Activated naive CD8-positive, alpha-beta T cell treated with anti-CD3 and anti-CD28 coated beads, Interleukin-2, amount 10 ng/mL, durations not matched to agents 7 days and 5 days (primary cell): ENCODE measurements at regions not wholly inside any gene's neighbourhood (a gene's known extent, or its start where the extent isn't known, plus 50 kb on each side); places are given as distances from the start of the nearest gene placed in this dataset.

ENCODE experiments used
- ATAC-seq: fragments of 150-1000 bp; cut with Tn5 transposase; one replicate; pipeline ENCODE4 v1.10.0; 2021; ENCODE audit warnings: low read depth, moderate library complexity
- POLR2A ChIA-PET: fragments of 350-600 bp; sonication (Branson Sonifier 250); formaldehyde crosslinking; loops from one replicate; lab custom pipeline; 2021; ENCODE audit warnings: antibody characterized with exemption; lab: Charles Lee
- DNase-seq: peaks from one replicate; pipeline ENCODE4 v3.0.0; 2021
- H3K27ac Mint-ChIP-seq: one replicate; pipeline ENCODE4 v1.8.0; 2022; ENCODE audit warnings: mild to moderate bottlenecking, mixed read lengths
- H3K27me3 Mint-ChIP-seq: one replicate; pipeline ENCODE4 v1.8.0; 2022; ENCODE audit warnings: mild to moderate bottlenecking, moderate library complexity, mixed read lengths
- H3K36me3 Mint-ChIP-seq: one replicate; pipeline ENCODE4 v1.8.0; 2021; ENCODE audit warnings: mild to moderate bottlenecking, mixed read lengths
- H3K4me1 Mint-ChIP-seq: one replicate; pipeline ENCODE4 v1.8.0; 2021; ENCODE audit warnings: mixed read lengths
- H3K4me3 Mint-ChIP-seq: one replicate; pipeline ENCODE4 v1.8.0; 2022; ENCODE audit warnings: mild to moderate bottlenecking, moderate library complexity, mixed read lengths
- H3K9me3 Mint-ChIP-seq: one replicate; pipeline ENCODE4 v1.8.0; 2021; ENCODE audit warnings: mixed read lengths

GRCh38 chr10:54900584-54900983 is 99.6 kb upstream of the PCDH15 start:
- H3K27ac Mint-ChIP-seq: no peak overlapping the region

DNA sequence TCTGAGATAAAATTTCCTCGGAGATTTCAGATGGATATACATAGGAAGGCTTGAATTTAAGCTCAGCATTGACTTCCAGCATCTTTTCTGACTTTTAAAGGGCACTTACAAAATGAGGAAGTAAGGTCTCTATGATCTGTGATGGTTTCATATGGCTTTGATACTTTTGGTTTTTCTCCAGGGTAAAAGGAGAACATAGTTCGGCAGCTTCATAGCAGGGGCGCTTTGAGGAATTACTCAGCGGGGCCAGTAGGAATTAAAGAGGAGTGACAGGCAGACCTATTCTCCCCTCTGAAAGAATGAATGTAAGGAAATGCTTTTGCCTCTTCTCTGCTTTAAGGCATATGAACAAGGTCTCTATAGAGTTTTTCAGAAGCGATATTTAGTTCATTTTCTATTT is 80.0 kb upstream of the PCDH15 start:
- ATAC-seq (no peak), DNase-seq (no peak)
- Mint-ChIP-seq H3K27me3 (no peaks in the 10 kb centered on the region), H3K4me3 (no peak overlapping the region), H3K4me1 (no peaks in the 10 kb centered on the region), H3K27ac (no peak overlapping the region), H3K36me3 (no peaks in the 10 kb centered on the region), H3K9me3 (no peaks in the 10 kb centered on the region)
- POLR2A ChIA-PET: no interaction called here

More at GRCh38 chr10:54900584-54900983, 99.6 kb upstream of the PCDH15 start:
- POLR2A ChIA-PET: no interaction called here
- no peak for DNase-seq
- no peak for ATAC-seq
- Mint-ChIP-seq H3K4me1 (no peaks in the 10 kb centered on the region), H3K4me3 (no peak overlapping the region), H3K27me3 (no peaks in the 10 kb centered on the region), H3K36me3 (no peaks in the 10 kb centered on the region), H3K9me3 (no peaks in the 10 kb centered on the region)

DNA sequence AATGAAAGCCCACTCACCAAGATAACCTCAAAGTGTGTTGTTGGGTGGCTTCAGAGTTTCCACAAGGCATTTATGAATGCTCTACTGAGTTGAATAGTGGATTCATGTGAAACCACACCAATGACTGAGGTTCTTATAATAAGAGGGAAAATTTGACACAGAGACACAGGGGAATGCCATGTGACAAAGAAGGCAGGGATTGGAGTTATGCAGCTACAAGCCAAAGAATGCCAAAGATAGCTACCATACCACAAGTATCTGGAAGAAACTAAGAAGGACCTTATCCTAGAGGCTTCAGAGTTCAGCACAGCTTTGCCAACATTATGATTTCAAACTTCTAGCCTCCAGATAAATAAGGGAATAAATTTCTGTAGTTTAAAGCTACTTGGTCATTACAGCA is 68.0 kb upstream of the PCDH15 start:
- H3K27me3 Mint-ChIP-seq: no peaks in the 10 kb centered on the region
- H3K9me3 Mint-ChIP-seq: no peaks in the 10 kb centered on the region
- H3K27ac Mint-ChIP-seq: no peak overlapping the region
- ATAC-seq (no peak), DNase-seq (no peak)
- POLR2A ChIA-PET: no interaction called here
- no peaks in the 10 kb centered on the region for H3K4me1 Mint-ChIP-seq
- no peaks in the 10 kb centered on the region for H3K36me3 Mint-ChIP-seq
- no peak overlapping the region for H3K4me3 Mint-ChIP-seq

- Mint-ChIP-seq H3K4me1 (no peaks in the 10 kb centered on the region), H3K9me3 (no peaks in the 10 kb centered on the region), H3K27me3 (no peaks in the 10 kb centered on the region), H3K4me3 (no peak overlapping the region), H3K36me3 (no peaks in the 10 kb centered on the region), H3K27ac (no peak overlapping the region)
- POLR2A ChIA-PET: no interaction called here
- DNase-seq: no peak
- no peak for ATAC-seq
Observed at GRCh38 chr10:54866666-54867065, 65.6 kb upstream of the PCDH15 start.

- no peaks in the 10 kb centered on the region for H3K27me3 Mint-ChIP-seq
- no peak overlapping the region for H3K27ac Mint-ChIP-seq
- ATAC-seq (no peak), DNase-seq (no peak)
- no peak overlapping the region for H3K4me3 Mint-ChIP-seq
- no peaks in the 10 kb centered on the region for H3K4me1 Mint-ChIP-seq
- no peaks in the 10 kb centered on the region for H3K9me3 Mint-ChIP-seq
- no peaks in the 10 kb centered on the region for H3K36me3 Mint-ChIP-seq
- POLR2A ChIA-PET: no interaction called here
Observed at GRCh38 chr10:54854843-54855242, 53.8 kb upstream of the PCDH15 start.

DNA sequence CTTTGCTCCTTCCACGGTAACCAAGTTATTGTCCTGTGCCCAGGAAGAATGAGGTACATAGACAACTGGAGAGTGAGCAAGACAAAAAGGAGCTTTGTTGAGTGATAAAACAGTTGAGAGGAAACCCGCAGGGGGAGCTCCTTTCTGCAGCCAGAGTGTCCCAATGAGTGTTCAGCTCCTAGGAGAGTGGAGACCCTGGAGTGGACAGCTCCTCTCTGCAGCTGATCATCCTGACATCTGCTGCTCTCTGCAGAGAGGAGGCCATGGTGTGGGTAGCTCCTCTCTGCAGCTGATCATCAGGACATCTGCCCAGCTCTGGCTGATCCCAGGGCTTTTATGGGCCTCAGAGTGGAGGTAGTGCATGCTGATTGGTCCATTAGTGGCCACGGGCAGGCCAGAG is 53.4 kb upstream of the PCDH15 start:
- ATAC-seq: no peak
- H3K27me3 Mint-ChIP-seq: no peaks in the 10 kb centered on the region
- H3K36me3 Mint-ChIP-seq: no peaks in the 10 kb centered on the region
- H3K9me3 Mint-ChIP-seq: no peaks in the 10 kb centered on the region
- POLR2A ChIA-PET: no interaction called here
- no peak for DNase-seq
- H3K27ac Mint-ChIP-seq: no peak overlapping the region
- H3K4me3 Mint-ChIP-seq: no peak overlapping the region
- H3K4me1 Mint-ChIP-seq: no peaks in the 10 kb centered on the region

DNA sequence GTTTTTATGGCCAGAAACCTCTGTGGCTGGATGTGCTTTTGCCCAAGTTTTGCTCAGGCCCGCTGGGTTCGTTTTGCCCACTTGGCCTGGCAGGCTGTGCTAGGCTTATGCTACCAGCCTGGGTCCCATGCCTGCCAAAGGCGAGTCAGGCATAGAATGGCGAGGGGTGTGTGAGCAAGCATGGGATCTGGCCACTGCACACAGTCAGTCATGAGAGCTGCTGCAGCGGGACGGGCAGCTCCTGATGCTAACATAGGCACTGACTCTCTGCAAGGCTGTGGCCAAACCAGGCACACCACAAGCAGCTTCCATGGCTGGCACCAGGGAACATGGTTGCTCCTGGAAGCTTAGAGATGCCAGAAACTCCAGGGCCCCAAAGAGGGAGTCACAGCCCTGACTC is 52.9 kb upstream of the PCDH15 start:
- POLR2A ChIA-PET: no interaction called here
- Mint-ChIP-seq H3K4me3 (no peak overlapping the region), H3K36me3 (no peaks in the 10 kb centered on the region), H3K4me1 (no peaks in the 10 kb centered on the region), H3K27ac (no peak overlapping the region), H3K9me3 (no peaks in the 10 kb centered on the region), H3K27me3 (no peaks in the 10 kb centered on the region)
- ATAC-seq: no peak
- no peak for DNase-seq
